Keratinocyte (primary cell): ENCODE measurements at regions not wholly inside any gene's neighbourhood (a gene's known extent, or its start where the extent isn't known, plus 50 kb on each side); places are given as distances from the start of the nearest gene placed in this dataset.

Experiments
- DNase-seq: peaks from one replicate; pipeline ENCODE4 v3.0.0-alpha.2; 2011; ENCODE audit warnings: low read depth, missing footprints, low spot score
- FAIRE-seq: peaks from 2 replicates; lab custom pipeline; 2011; peaks lifted over from hg19 to GRCh38; lab: Jason Lieb, UNC
- H2AFZ ChIP-seq: 2 replicates; pipeline ENCODE4 v1.6.0; 2012; ENCODE audit warnings: low read length, control low read depth, inconsistent platforms; ENCODE audit not compliant: control insufficient read depth
- H3K27ac ChIP-seq: 2 replicates; pipeline ENCODE4 v1.5.1; 2011; ENCODE audit warnings: low read length; ENCODE audit not compliant: control insufficient read depth, insufficient read depth
- H3K27me3 ChIP-seq: 3 replicates; pipeline ENCODE4 v1.6.0; 2011; ENCODE audit warnings: low read length; ENCODE audit not compliant: control insufficient read depth, insufficient read depth; ENCODE audit errors: extremely low read depth
- H3K36me3 ChIP-seq, 2 experiments: 2 replicates in 1 of 2; 3 replicates in 1 of 2; pipeline ENCODE4 v1.5.1; 2011; ENCODE audit warnings: low read length in 2 of 2, mild to moderate bottlenecking in 1 of 2; ENCODE audit not compliant: control insufficient read depth in 2 of 2, insufficient read depth in 2 of 2; ENCODE audit errors: extremely low read depth in 1 of 2
- H3K4me1 ChIP-seq: 3 replicates; pipeline ENCODE4 v1.5.1; 2011; ENCODE audit warnings: low read length; ENCODE audit not compliant: control insufficient read depth, insufficient read depth; ENCODE audit errors: extremely low read depth
- H3K4me2 ChIP-seq: 3 replicates; pipeline ENCODE4 v1.6.0; 2011; ENCODE audit warnings: low read depth, low read length; ENCODE audit not compliant: control insufficient read depth, insufficient read depth; ENCODE audit errors: extremely low read depth
- H3K4me3 ChIP-seq, 3 experiments: fragments of 200-600 bp in 1 of 3; sonication (generic) in 1 of 3; 2 replicates in 2 of 3; 3 replicates in 1 of 3; pipeline ENCODE4 v1.5.1; 2011 to 2016; ENCODE audit warnings: low read length in 3 of 3, mild to moderate bottlenecking in 3 of 3, control low read depth in 2 of 3, inconsistent platforms in 1 of 3, low read depth in 1 of 3, mixed read lengths in 1 of 3, mixed run types in 1 of 3, moderate library complexity in 1 of 3; ENCODE audit not compliant: control insufficient read depth in 2 of 3, insufficient read depth in 2 of 3; ENCODE audit errors: extremely low read depth in 1 of 3
- H3K79me2 ChIP-seq: 2 replicates; pipeline ENCODE4 v1.6.0; 2012; ENCODE audit warnings: low read length; ENCODE audit not compliant: control insufficient read depth, insufficient read depth
- H3K9ac ChIP-seq: 3 replicates; pipeline ENCODE4 v1.6.0; 2011; ENCODE audit warnings: low read length; ENCODE audit not compliant: control insufficient read depth, insufficient read depth; ENCODE audit errors: extremely low read depth
- H3K9me1 ChIP-seq: 3 replicates; pipeline ENCODE4 v1.6.0; 2011; ENCODE audit warnings: low read length; ENCODE audit not compliant: control insufficient read depth, insufficient read depth; ENCODE audit errors: extremely low read depth
- H3K9me3 ChIP-seq: 2 replicates; pipeline ENCODE4 v1.5.1; 2012; ENCODE audit warnings: low read depth, low read length; ENCODE audit not compliant: control insufficient read depth
- H4K20me1 ChIP-seq: 3 replicates; pipeline ENCODE4 v1.6.0; 2011; ENCODE audit warnings: low read length; ENCODE audit not compliant: control insufficient read depth, insufficient read depth; ENCODE audit errors: extremely low read depth
- EZH2 ChIP-seq: IDR thresholded peaks from one replicate; pipeline ENCODE4 v1.6.1; 2012; ENCODE audit warnings: inconsistent platforms, mild to moderate bottlenecking, low read length, moderate library complexity
- dilution Hi-C: fragments of 300-500 bp; cut with MboI; formaldehyde crosslinking; loops from one replicate; pipeline ENCODE4 v1.7.0; 2020; ENCODE audit warnings: low sequenced_read_pairs; ENCODE audit not compliant: extremely low pct_ligation_motif_present
- TF ChIP-seq, protein P1 (sequence below), 3 experiments: IDR thresholded peaks in 1 of 3; conservative IDR thresholded peaks in 1 of 3; optimal IDR thresholded peaks in 1 of 3; 2 replicates in 2 of 3; 3 replicates in 1 of 3; pipeline versions ENCODE3 to v1.5.1; 2011; ENCODE audit warnings: low read length in 3 of 3, mild to moderate bottlenecking in 3 of 3, moderate library complexity in 2 of 3, control low read depth in 1 of 3, inconsistent platforms in 1 of 3; ENCODE audit not compliant: insufficient read depth in 2 of 3; ENCODE audit errors: extremely low read depth in 1 of 3

DNA sequence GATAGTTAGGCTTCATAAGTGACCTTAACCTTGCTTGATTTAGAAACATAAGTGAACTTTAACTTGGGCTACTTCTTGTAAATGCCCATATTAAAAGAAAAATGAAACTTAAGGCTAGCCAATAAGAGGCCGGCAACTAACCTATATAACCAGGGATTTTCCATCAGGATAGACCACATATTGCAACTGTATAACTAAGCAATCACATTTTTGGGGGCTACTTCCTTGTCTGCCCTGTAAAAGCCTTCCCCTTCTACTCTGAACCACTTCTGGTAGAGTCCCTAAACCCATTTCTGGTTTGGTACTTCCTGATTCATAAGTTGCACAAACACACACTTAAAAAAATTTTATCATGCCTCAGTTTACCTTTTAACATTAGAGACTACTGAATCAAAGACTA is 150.9 kb upstream of the UBE2E2 start:
- Histone ChIP-seq H3K9me1 (no peaks in the 10 kb centered on the region), H3K9ac (no peak overlapping the region), H3K9me3 (no peaks in the 10 kb centered on the region), H3K79me2 (no peaks in the 10 kb centered on the region), H3K4me3 (no peak overlapping the region), H3K4me1 (peaks cover 11% of the 10 kb centered on the region), H3K4me2 (no peak overlapping the region), H4K20me1 (no peaks in the 10 kb centered on the region), H3K27ac (no peak overlapping the region), H3K27me3 (no peaks in the 10 kb centered on the region), H2AFZ (no peak overlapping the region), H3K36me3 (no peaks in the 10 kb centered on the region)
- TF ChIP-seq, protein P1, sequence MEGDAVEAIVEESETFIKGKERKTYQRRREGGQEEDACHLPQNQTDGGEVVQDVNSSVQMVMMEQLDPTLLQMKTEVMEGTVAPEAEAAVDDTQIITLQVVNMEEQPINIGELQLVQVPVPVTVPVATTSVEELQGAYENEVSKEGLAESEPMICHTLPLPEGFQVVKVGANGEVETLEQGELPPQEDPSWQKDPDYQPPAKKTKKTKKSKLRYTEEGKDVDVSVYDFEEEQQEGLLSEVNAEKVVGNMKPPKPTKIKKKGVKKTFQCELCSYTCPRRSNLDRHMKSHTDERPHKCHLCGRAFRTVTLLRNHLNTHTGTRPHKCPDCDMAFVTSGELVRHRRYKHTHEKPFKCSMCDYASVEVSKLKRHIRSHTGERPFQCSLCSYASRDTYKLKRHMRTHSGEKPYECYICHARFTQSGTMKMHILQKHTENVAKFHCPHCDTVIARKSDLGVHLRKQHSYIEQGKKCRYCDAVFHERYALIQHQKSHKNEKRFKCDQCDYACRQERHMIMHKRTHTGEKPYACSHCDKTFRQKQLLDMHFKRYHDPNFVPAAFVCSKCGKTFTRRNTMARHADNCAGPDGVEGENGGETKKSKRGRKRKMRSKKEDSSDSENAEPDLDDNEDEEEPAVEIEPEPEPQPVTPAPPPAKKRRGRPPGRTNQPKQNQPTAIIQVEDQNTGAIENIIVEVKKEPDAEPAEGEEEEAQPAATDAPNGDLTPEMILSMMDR (optimal IDR thresholded peaks at IDR 0.05 in 1 of 3, IDR thresholded peaks at IDR 0.05 in 1 of 3, conservative IDR thresholded peaks at IDR 0.05 in 1 of 3; ENCODE audit: extremely low read depth in 1 of 3, insufficient read depth in 2 of 3, low read length in 3 of 3): no peak
- TF ChIP-seq EZH2: no peak
- no peak for DNase-seq
- no peak for FAIRE-seq
- dilution Hi-C loops: no loop called here

DNA sequence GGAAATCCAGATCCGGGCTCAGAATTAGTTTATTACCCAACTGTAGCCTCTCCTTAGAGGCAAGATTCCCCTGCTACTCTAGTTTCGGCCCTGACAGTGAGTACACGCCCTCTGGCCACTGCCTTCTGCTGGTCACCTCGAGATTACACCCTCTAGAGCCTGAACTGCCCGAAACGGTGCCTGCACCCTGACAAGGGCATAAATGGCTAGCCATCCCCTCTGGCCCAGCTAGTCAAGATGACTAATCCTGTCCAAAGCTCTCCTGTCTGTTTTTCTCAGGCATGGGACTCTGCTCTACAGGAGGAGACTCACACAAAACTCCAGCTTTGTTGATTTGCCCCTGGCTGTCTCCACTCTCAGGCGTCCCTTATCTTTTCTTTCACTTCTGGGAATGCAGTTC is 150.5 kb upstream of the UBE2E2 start:
- H3K9ac ChIP-seq: no peak overlapping the region

More for the DNA sequence above, 150.5 kb upstream of the UBE2E2 start:
- no peaks in the 10 kb centered on the region for H3K9me1 ChIP-seq
- H3K4me1 ChIP-seq: peaks cover 11% of the 10 kb centered on the region
- dilution Hi-C loops: no loop called here
- TF ChIP-seq, protein P1 (optimal IDR thresholded peaks at IDR 0.05 in 1 of 3, IDR thresholded peaks at IDR 0.05 in 1 of 3, conservative IDR thresholded peaks at IDR 0.05 in 1 of 3; ENCODE audit: extremely low read depth in 1 of 3, insufficient read depth in 2 of 3, low read length in 3 of 3): no peak
- no peak for TF ChIP-seq EZH2
- no peaks in the 10 kb centered on the region for H3K27me3 ChIP-seq
- no peaks in the 10 kb centered on the region for H3K36me3 ChIP-seq
- H2AFZ ChIP-seq: no peak overlapping the region
- no peak for FAIRE-seq
- no peaks in the 10 kb centered on the region for H3K9me3 ChIP-seq
- no peak for DNase-seq
- H3K4me2 ChIP-seq: no peak overlapping the region
- H4K20me1 ChIP-seq: no peaks in the 10 kb centered on the region
- no peak overlapping the region for H3K4me3 ChIP-seq
- no peaks in the 10 kb centered on the region for H3K79me2 ChIP-seq
- no peak overlapping the region for H3K27ac ChIP-seq
